ENCODE measurements at regions not wholly inside any gene's neighbourhood (a gene's known extent, or its start where the extent isn't known, plus 50 kb on each side); places are given as distances from the start of the nearest gene placed in this dataset.
A peak's percentile ranks its signal among the peaks of the same experiment; 100 is the strongest.

DNA sequence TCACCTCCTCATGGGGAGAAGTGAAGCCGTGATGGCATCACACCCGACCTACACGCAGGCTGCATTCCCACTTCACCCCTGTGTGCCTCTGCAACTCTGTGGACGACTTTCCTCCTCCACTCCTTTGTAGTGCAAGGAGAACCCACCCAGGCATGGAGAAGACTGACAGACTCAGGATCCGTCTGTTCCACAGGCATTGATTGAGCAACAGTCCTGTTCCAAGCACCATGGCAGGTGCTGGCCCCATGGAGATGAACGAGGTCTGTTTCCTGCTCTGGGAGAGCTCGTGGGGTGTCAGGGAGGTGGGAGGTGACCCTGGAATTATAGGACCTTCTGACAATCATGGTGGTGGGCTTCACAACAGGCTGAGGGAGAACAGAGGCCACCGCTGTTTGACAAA is 284.7 kb upstream of the HDAC4 start:
- no peak overlapping the region for H3K4me3 ChIP-seq (replicated peaks in 1 of 3; ENCODE audit: low read depth in 2 of 3, low read length in 3 of 3)

DNA sequence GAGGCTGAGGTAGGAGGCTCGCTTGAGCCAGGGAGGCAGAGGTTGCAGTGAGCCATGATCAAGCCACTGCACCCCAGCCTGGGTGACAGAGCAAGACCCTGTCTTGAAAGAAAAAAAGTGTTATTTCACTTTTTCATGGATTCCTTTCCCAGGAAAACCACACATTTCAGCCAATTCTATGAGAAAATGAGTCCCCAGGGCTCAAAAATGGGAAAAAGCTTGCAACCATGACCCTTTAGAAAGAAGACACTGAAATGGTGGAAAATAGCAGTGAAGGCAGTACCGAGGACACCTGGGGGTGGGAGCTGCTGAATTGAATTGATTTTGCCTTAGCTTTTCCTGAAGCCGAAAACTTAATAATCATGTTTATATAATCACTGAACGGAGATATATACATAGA is 284.2 kb upstream of the HDAC4 start:
- H3K4me1 Mint-ChIP-seq, result no peaks in the 10 kb centered on the region
- Histone ChIP-seq H3K9ac (ENCODE audit: insufficient read depth, low read length, poor library complexity, severe bottlenecking) (no peak overlapping the region), H2AFZ (ENCODE audit: insufficient read depth, low read depth, low read length, poor library complexity, severe bottlenecking) (no peak overlapping the region), H3K27ac (ENCODE audit: low read depth in 1 of 2, low read length in 2 of 2) (no peak overlapping the region), H3K27me3 (ENCODE audit: control insufficient read depth in 2 of 2, insufficient read depth in 2 of 2, low read length in 2 of 2) (peaks cover 14 to 45% of the 10 kb centered on the region in 2 donors), H3K4me3 (replicated peaks in 1 of 3; ENCODE audit: low read depth in 2 of 3, low read length in 3 of 3) (no peak overlapping the region), H3K79me2 (ENCODE audit: insufficient read depth, low read length) (no peaks in the 10 kb centered on the region), H3K4me2 (replicated peaks; ENCODE audit: extremely low read depth, low read length, poor library complexity, severe bottlenecking) (no peak overlapping the region), H3K9me3 (replicated peaks in 1 of 2; ENCODE audit: control insufficient read depth in 1 of 2, insufficient read depth in 1 of 2, low read length in 2 of 2) (no peaks in the 10 kb centered on the region), H3K4me1 (ENCODE audit: control insufficient read depth in 1 of 2, insufficient read depth in 2 of 2, low read length in 2 of 2) (no peaks in the 10 kb centered on the region), H4K20me1 (ENCODE audit: insufficient read depth, low read length) (no peaks in the 10 kb centered on the region), H3K36me3 (replicated peaks in 1 of 2; ENCODE audit: control insufficient read depth in 1 of 2, insufficient read depth in 2 of 2, low read length in 2 of 2) (no peaks in the 10 kb centered on the region)
- peaks cover 27 to 50% (median 34%) of the 10 kb centered on the region in 3 donors for H3K27me3 Mint-ChIP-seq (ENCODE audit: low read depth in 3 of 3)
- no peaks in the 10 kb centered on the region for H3K36me3 Mint-ChIP-seq
- no peak overlapping the region for H3K4me3 Mint-ChIP-seq
- no peak overlapping the region for H3K27ac Mint-ChIP-seq
- DNase-seq, result no peak
- 100% methylated on average over 1 of the region's 4 CpGs for whole genome bisulfite sequencing (ENCODE audit: insufficient coverage)
- TF ChIP-seq, protein P1, sequence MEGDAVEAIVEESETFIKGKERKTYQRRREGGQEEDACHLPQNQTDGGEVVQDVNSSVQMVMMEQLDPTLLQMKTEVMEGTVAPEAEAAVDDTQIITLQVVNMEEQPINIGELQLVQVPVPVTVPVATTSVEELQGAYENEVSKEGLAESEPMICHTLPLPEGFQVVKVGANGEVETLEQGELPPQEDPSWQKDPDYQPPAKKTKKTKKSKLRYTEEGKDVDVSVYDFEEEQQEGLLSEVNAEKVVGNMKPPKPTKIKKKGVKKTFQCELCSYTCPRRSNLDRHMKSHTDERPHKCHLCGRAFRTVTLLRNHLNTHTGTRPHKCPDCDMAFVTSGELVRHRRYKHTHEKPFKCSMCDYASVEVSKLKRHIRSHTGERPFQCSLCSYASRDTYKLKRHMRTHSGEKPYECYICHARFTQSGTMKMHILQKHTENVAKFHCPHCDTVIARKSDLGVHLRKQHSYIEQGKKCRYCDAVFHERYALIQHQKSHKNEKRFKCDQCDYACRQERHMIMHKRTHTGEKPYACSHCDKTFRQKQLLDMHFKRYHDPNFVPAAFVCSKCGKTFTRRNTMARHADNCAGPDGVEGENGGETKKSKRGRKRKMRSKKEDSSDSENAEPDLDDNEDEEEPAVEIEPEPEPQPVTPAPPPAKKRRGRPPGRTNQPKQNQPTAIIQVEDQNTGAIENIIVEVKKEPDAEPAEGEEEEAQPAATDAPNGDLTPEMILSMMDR (IDR thresholded peaks at IDR 0.05), result no peak
- peaks cover 0 to 13% (median 7%) of the 10 kb centered on the region in 7 donors for H3K9me3 Mint-ChIP-seq
- intact Hi-C loops (cut with micrococcal nuclease), result no loop called here

More for the DNA sequence above, 284.7 kb upstream of the HDAC4 start:
- Histone ChIP-seq H2AFZ (ENCODE audit: insufficient read depth, low read depth, low read length, poor library complexity, severe bottlenecking) (no peak overlapping the region), H3K9me3 (replicated peaks in 1 of 2; ENCODE audit: control insufficient read depth in 1 of 2, insufficient read depth in 1 of 2, low read length in 2 of 2) (no peaks in the 10 kb centered on the region), H4K20me1 (ENCODE audit: insufficient read depth, low read length) (no peaks in the 10 kb centered on the region), H3K4me1 (ENCODE audit: control insufficient read depth in 1 of 2, insufficient read depth in 2 of 2, low read length in 2 of 2) (no peaks in the 10 kb centered on the region), H3K79me2 (ENCODE audit: insufficient read depth, low read length) (no peaks in the 10 kb centered on the region), H3K27me3 (ENCODE audit: control insufficient read depth in 2 of 2, insufficient read depth in 2 of 2, low read length in 2 of 2) (peaks cover 14 to 45% of the 10 kb centered on the region in 2 donors), H3K36me3 (replicated peaks in 1 of 2; ENCODE audit: control insufficient read depth in 1 of 2, insufficient read depth in 2 of 2, low read length in 2 of 2) (no peaks in the 10 kb centered on the region), H3K27ac (ENCODE audit: low read depth in 1 of 2, low read length in 2 of 2) (no peak overlapping the region), H3K9ac (ENCODE audit: insufficient read depth, low read length, poor library complexity, severe bottlenecking) (no peak overlapping the region), H3K4me2 (replicated peaks; ENCODE audit: extremely low read depth, low read length, poor library complexity, severe bottlenecking) (no peak overlapping the region)
- peak overlapping the region in 1 of 2 donors; percentile 66 for H3K4me3 Mint-ChIP-seq
- H3K27me3 Mint-ChIP-seq (ENCODE audit: low read depth in 3 of 3), result peaks cover 26 to 49% (median 34%) of the 10 kb centered on the region in 3 donors
- no peaks in the 10 kb centered on the region for H3K36me3 Mint-ChIP-seq
- H3K27ac Mint-ChIP-seq, result no peak overlapping the region
- no peaks in the 10 kb centered on the region for H3K4me1 Mint-ChIP-seq
- peaks cover 0 to 13% (median 7%) of the 10 kb centered on the region in 7 donors for H3K9me3 Mint-ChIP-seq
- intact Hi-C loops (cut with micrococcal nuclease), result no loop called here
- WGBS (ENCODE audit: insufficient coverage), result 33% methylated on average over 4 of the region's 8 CpGs
- DNase-seq, result no peak
- TF ChIP-seq, protein P1 (IDR thresholded peaks at IDR 0.05), result no peak
